ENCODE measurements at regions not wholly inside any gene's neighbourhood (a gene's known extent, or its start where the extent isn't known, plus 50 kb on each side); places are given as distances from the start of the nearest gene placed in this dataset.

DNA sequence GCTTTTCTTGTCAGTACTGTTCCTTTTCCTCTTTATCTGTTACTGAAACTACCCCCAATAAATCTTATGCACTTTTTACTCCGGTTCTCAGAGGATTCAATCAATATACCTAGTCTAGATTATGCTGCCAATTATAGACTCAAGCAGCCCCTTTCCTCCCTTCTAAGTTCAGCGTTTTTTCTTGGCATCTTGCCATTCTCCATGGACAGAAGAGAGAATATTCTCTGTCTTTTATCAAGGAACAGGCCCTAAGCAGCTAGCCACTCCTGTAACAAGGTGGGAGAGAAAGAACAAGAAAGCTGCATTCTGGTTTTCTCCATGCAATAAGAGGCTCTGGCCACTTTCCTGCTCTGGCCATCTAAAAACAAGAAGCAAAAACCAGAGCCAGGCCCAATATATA lies 263.0 kb upstream of the ALG10 start:
- H4K8ac ChIP-seq (replicated peaks; ENCODE audit: insufficient read length, low read depth, low read length): no peak overlapping the region
- H3K56ac ChIP-seq (ENCODE audit: insufficient read length, low read depth, low read length): no peak overlapping the region
- H2AFZ ChIP-seq (ENCODE audit: low read length): no peak overlapping the region
- Mint-ChIP-seq H3K4me3 (no peak overlapping the region), H3K27ac (no peak overlapping the region), H3K36me3 (ENCODE audit: insufficient read depth in 1 of 3, low read depth in 3 of 3) (no peaks in the 10 kb centered on the region), H3K4me1 (no peaks in the 10 kb centered on the region), H3K27me3 (ENCODE audit: low read depth) (no peaks in the 10 kb centered on the region; the same call in 1 of the 2 replicates), H3K9me3 (no peaks in the 10 kb centered on the region)
- TF ChIP-seq CTCF (conservative IDR thresholded peaks at IDR 0.05): no peak
- H4K91ac ChIP-seq (ENCODE audit: insufficient read length, low read depth, low read length): no peak overlapping the region
- no peak overlapping the region for H2BK120ac ChIP-seq (ENCODE audit: low read depth, low read length, poor library complexity, severe bottlenecking)
- H3K4me2 ChIP-seq (ENCODE audit: insufficient read depth, insufficient read length, low read length): no peak overlapping the region
- H3K4me1 ChIP-seq (ENCODE audit: insufficient read depth, low read length): no peaks in the 10 kb centered on the region
- H3K9ac ChIP-seq (ENCODE audit: extremely low read depth, insufficient read length, low read length): no peak overlapping the region
- H3K4ac ChIP-seq (ENCODE audit: low read depth, low read length): no peak overlapping the region
- no peaks in the 10 kb centered on the region for H3K27me3 ChIP-seq (ENCODE audit: insufficient read depth, low read length)
- H2BK12ac ChIP-seq (ENCODE audit: insufficient read length, low read depth, low read length): no peak overlapping the region
- no peak overlapping the region for H3K18ac ChIP-seq (ENCODE audit: insufficient read length, low read depth, low read length)
- no peak overlapping the region for H3T11ph ChIP-seq (ENCODE audit: low read length)
- no peak for DNase-seq
- no peaks in the 10 kb centered on the region for H3K79me1 ChIP-seq (ENCODE audit: insufficient read depth, low read depth, low read length, poor library complexity, severe bottlenecking)
- H2BK5ac ChIP-seq (ENCODE audit: insufficient read length, low read length): no peak overlapping the region
- WGBS (ENCODE audit: extremely low coverage, insufficient read length, low lambda C conversion rate): no CpG with 5 or more reads among the region's 2 CpGs
- no peak overlapping the region for H2BK20ac ChIP-seq (ENCODE audit: low read depth, low read length, poor library complexity, severe bottlenecking)
- no peak overlapping the region for H2BK15ac ChIP-seq (ENCODE audit: low read depth, low read length)
- no peak overlapping the region for H2AK5ac ChIP-seq (ENCODE audit: insufficient read length, low read length)
- H3K23me2 ChIP-seq (ENCODE audit: insufficient read length, low read depth, low read length, poor library complexity, severe bottlenecking): no peaks in the 10 kb centered on the region
- no peak overlapping the region for H3K27ac ChIP-seq (ENCODE audit: insufficient read length, low read depth, low read length)
- no peaks in the 10 kb centered on the region for H3K9me3 ChIP-seq (ENCODE audit: control insufficient read depth, low read depth, low read length)
- H4K20me1 ChIP-seq (ENCODE audit: control insufficient read depth, insufficient read depth, insufficient read length): no peaks in the 10 kb centered on the region
- H3K23ac ChIP-seq (ENCODE audit: insufficient read length, low read depth, low read length): no peak overlapping the region
- no peak overlapping the region for H3K14ac ChIP-seq (ENCODE audit: insufficient read depth, low read length)
- no peak overlapping the region for H4K5ac ChIP-seq (ENCODE audit: insufficient read length, low read depth, low read length)
- H3K79me2 ChIP-seq (ENCODE audit: insufficient read depth, low read length): no peaks in the 10 kb centered on the region

Data from H9 (cell line).